Tibial nerve (tissue), 4 donors: ENCODE measurements at regions not wholly inside any gene's neighbourhood (a gene's known extent, or its start where the extent isn't known, plus 50 kb on each side); places are given as distances from the start of the nearest gene placed in this dataset.

Experiments
- CTCF ChIP-seq, 5 experiments: fragments of 200-600 bp in 3 of 5; fragments of 450-650 bp in 2 of 5; sonication (generic) in 3 of 5; IDR thresholded peaks; one replicate each; pipeline ENCODE4 v1.5.1; 2016 to 2019; ENCODE audit warnings: antibody characterized with exemption in 5 of 5, mild to moderate bottlenecking in 3 of 5, moderate library complexity in 2 of 5
- EP300 ChIP-seq, 2 donors: sonication (generic); formaldehyde crosslinking; IDR thresholded peaks; one replicate each; pipeline ENCODE4 v1.6.1; 2017; ENCODE audit warnings: antibody characterized with exemption in 2 of 2, mild to moderate bottlenecking in 1 of 2
- POLR2A ChIP-seq, 2 donors: fragments of 450-650 bp; IDR thresholded peaks; one replicate each; pipeline ENCODE4 v1.6.1; 2017; ENCODE audit warnings: antibody characterized with exemption in 2 of 2, mild to moderate bottlenecking in 2 of 2, moderate library complexity in 2 of 2

DNA sequence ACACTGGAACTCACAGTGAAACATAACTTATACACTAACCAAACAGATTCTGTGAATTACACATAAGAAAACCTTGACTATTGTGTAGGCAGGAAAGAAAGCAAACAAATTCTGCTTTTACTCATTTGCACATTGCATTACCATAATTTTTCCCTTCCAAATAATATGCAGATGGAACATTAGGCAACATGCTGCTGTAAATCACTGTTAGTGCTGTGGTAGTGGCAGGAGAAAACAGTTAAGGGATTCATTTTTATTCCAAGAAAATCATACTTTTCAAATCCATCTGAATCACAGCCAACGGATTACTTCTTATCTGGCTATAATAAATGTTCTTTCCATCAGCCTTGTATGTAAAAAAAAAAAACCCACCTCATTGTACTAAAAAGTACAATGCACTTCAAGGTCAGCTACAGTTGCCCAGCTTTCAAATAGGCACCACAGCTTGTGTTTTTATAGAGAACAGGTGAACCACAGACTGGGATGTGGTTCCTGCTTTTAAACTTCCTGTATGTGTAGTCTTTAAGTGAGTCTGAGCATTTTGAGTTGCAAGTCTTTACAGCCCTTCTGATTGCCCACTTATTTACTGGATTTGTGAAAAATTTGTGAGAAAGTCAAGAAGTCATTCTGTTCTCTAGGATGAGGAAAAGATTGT lies 590.0 kb upstream of the SEMA3D start:
- TF ChIP-seq CTCF (IDR thresholded peaks at IDR 0.05) (no peak), POLR2A (IDR thresholded peaks at IDR 0.05) (no peak), EP300 (IDR thresholded peaks at IDR 0.05) (no peak)
